GM23248 (cell line): ENCODE measurements at regions not wholly inside any gene's neighbourhood (a gene's known extent, or its start where the extent isn't known, plus 50 kb on each side); places are given as distances from the start of the nearest gene placed in this dataset.

Source experiments
- EZH2 ChIP-seq: fragments of 200-600 bp; sonication (generic); IDR thresholded peaks from 2 replicates; pipeline ENCODE4 v1.6.1; 2018; ENCODE audit warnings: antibody characterized with exemption, mild to moderate bottlenecking; ENCODE audit not compliant: insufficient read depth, poor library complexity, severe bottlenecking
- EZH2phosphoT487 ChIP-seq: fragments of 200-600 bp; sonication (generic); IDR thresholded peaks from 2 replicates; pipeline ENCODE4 v1.6.1; 2018; ENCODE audit warnings: antibody characterized with exemption, moderate library complexity, mild to moderate bottlenecking, low read depth; ENCODE audit not compliant: insufficient read depth

DNA sequence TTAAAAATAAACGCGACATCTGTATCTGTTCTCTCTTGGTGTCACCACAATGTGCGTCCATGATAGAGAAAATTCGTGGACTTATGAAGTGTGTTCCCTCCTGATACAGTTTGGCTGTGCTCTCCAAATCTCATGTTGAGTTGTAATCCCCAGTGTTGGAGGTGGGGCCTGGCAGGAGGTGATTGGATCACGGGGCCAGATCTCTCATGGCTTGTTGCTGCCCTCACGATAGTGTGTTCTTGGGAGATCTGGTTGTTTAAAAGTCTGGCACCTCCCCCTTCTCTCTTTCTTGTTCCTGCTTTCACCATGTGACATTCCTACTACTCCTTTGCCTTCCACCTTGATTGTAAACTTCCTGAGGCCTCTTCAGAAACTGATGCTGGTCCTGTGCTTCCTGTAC, 229.4 kb upstream of the MYO3A start:
- TF ChIP-seq EZH2 (no peak), EZH2phosphoT487 (no peak)
